Activated CD8-positive, alpha-beta memory T cell treated with anti-CD3 and anti-CD28 coated beads, Interleukin-2, amount 50 U/mL, for 4 hours (primary cell): ENCODE measurements at regions not wholly inside any gene's neighbourhood (a gene's known extent, or its start where the extent isn't known, plus 50 kb on each side); places are given as distances from the start of the nearest gene placed in this dataset.
A peak's percentile ranks its signal among the peaks of the same experiment; 100 is the strongest.

ENCODE experiments used
- DNase-seq: peaks from one replicate; pipeline ENCODE4 v3.0.0-alpha.2; 2020

GRCh38 chr7:130899071-130899560 is 165.1 kb upstream of the KLF14 start:
- DNase-seq: no peak

- no peak for DNase-seq
Observed at GRCh38 chr7:130899638-130900401, 165.8 kb upstream of the KLF14 start.

GRCh38 chr7:130900471-130901076 is 166.6 kb upstream of the KLF14 start:
- DNase-seq: no peak

GRCh38 chr7:130901209-130901783 is 167.3 kb upstream of the KLF14 start:
- no peak for DNase-seq

GRCh38 chr7:130902755-130903357 is 168.8 kb upstream of the KLF14 start:
- no peak for DNase-seq

- no peak for DNase-seq
Observed at GRCh38 chr7:130903358-130903974, 169.5 kb upstream of the KLF14 start.

- DNase-seq: no peak
Observed at GRCh38 chr7:130904031-130904757, 170.2 kb upstream of the KLF14 start.

- DNase-seq: no peak
Observed at GRCh38 chr7:130904792-130905191, 170.8 kb upstream of the KLF14 start.

- DNase-seq: no peak
Observed at GRCh38 chr7:130906575-130906974, 172.6 kb upstream of the KLF14 start.

GRCh38 chr7:130907439-130907838 is 173.4 kb upstream of the KLF14 start:
- DNase-seq: no peak

- DNase-seq: no peak
Observed at GRCh38 chr7:130908345-130909160, 174.5 kb upstream of the KLF14 start.

GRCh38 chr7:130909161-130909836 is 175.3 kb upstream of the KLF14 start:
- no peak for DNase-seq

GRCh38 chr7:130909881-130910672 is 176.1 kb upstream of the KLF14 start:
- DNase-seq: no peak

- DNase-seq: no peak
Observed at GRCh38 chr7:130910949-130911944, 177.2 kb upstream of the KLF14 start.

- no peak for DNase-seq
Observed at GRCh38 chr7:130912082-130912861, 178.3 kb upstream of the KLF14 start.

- DNase-seq: peak; percentile 78
Observed at GRCh38 chr7:130912862-130913638, 179.0 kb upstream of the KLF14 start.
